ENCODE measurements at regions not wholly inside any gene's neighbourhood (a gene's known extent, or its start where the extent isn't known, plus 50 kb on each side); places are given as distances from the start of the nearest gene placed in this dataset.

DNA sequence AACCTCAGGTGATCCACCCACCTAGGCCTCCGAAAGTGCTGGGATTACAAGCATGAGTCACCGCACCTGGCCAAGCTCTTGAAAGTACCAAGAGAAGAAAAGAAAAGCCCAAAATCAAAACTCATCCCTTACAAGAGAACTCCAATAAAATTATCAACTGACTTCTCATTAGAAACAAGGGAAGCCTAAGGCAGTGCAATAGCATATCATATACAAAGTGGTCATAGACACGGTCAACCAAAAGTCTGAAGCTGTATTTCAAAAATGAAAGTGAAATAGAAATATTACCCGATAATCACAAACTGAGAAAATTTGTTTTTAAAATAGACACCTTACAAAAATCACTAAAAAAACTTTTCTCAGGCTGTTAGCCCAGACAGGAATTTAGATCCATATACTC is 1321.1 kb upstream of the GJE1 start:
- H3K4me3 ChIP-seq (ENCODE audit: low read length) = peak overlapping the region; percentile 47

DNA sequence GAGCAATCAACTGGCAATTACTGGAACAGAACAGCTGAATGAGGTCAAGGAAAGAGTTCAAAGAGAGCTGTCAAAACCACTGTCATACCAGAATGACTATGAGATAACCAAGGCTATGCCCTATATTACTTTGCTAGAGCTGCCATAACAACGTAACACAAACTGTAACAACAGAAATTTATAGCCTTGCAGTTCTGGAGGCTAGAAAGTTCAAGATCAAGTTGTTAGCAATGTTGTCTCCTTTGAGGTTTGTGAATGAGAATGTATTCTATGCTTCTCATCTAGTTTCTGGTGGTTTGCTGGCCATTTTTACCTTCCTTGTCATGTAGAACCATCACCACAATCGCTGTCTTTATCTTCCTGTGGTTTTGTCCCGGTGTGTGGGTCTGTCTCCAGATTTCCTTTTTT is 1323.0 kb upstream of the GJE1 start:
- H3F3A ChIP-seq (ENCODE audit: insufficient read depth, low read length) = 0 out of 2 replicates have a peak, but pooled peaks cover 12% of the 10 kb centered on the region
- no peaks in the 10 kb centered on the region for H3K9me3 ChIP-seq (replicated peaks; ENCODE audit: insufficient read depth, low read length)
- H3K9me2 ChIP-seq (replicated peaks; ENCODE audit: insufficient read depth, low read length) = no peaks in the 10 kb centered on the region
- H3K36me3 ChIP-seq (replicated peaks; ENCODE audit: insufficient read depth, low read length) = no peaks in the 10 kb centered on the region
- no peaks in the 10 kb centered on the region for H3K27me3 ChIP-seq (replicated peaks; ENCODE audit: insufficient read depth, low read length)
- no peaks in the 10 kb centered on the region for H3K79me2 ChIP-seq (ENCODE audit: low read length)
- peaks cover 15% of the 10 kb centered on the region for H3K4me1 ChIP-seq (ENCODE audit: low read length)
- peak overlapping the region; percentile 14; the same call in 1 of the 2 replicates for H3K27ac ChIP-seq (ENCODE audit: low read length)
- no peak overlapping the region for H3K4me3 ChIP-seq (ENCODE audit: low read length)
- TF ChIP-seq EZH2phosphoT487 (IDR thresholded peaks at IDR 0.05; ENCODE audit: low read length) = no peak
- no peak overlapping the region for H3K9ac ChIP-seq (ENCODE audit: low read length)
- H4K20me1 ChIP-seq (ENCODE audit: insufficient read depth, low read length) = no peaks in the 10 kb centered on the region
- peak; percentile 41 for DNase-seq
- H2AFZ ChIP-seq (ENCODE audit: low read length) = no peak overlapping the region
- H3K4me2 ChIP-seq (ENCODE audit: low read depth, low read length) = no peak overlapping the region

More for the DNA sequence above, 1321.1 kb upstream of the GJE1 start:
- TF ChIP-seq EZH2phosphoT487 (IDR thresholded peaks at IDR 0.05; ENCODE audit: low read length) = no peak
- TF ChIP-seq, protein P1, sequence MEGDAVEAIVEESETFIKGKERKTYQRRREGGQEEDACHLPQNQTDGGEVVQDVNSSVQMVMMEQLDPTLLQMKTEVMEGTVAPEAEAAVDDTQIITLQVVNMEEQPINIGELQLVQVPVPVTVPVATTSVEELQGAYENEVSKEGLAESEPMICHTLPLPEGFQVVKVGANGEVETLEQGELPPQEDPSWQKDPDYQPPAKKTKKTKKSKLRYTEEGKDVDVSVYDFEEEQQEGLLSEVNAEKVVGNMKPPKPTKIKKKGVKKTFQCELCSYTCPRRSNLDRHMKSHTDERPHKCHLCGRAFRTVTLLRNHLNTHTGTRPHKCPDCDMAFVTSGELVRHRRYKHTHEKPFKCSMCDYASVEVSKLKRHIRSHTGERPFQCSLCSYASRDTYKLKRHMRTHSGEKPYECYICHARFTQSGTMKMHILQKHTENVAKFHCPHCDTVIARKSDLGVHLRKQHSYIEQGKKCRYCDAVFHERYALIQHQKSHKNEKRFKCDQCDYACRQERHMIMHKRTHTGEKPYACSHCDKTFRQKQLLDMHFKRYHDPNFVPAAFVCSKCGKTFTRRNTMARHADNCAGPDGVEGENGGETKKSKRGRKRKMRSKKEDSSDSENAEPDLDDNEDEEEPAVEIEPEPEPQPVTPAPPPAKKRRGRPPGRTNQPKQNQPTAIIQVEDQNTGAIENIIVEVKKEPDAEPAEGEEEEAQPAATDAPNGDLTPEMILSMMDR (IDR thresholded peaks at IDR 0.05; ENCODE audit: low read length) = no peak
- no peak for TF ChIP-seq EZH2 (optimal IDR thresholded peaks at IDR 0.05; ENCODE audit: low read depth, low read length)
- Histone ChIP-seq H3K36me3 (replicated peaks; ENCODE audit: insufficient read depth, low read length) (no peaks in the 10 kb centered on the region), H3K79me2 (ENCODE audit: low read length) (no peaks in the 10 kb centered on the region), H4K20me1 (ENCODE audit: insufficient read depth, low read length) (no peaks in the 10 kb centered on the region), H3F3A (ENCODE audit: insufficient read depth, low read length) (0 out of 2 replicates have a peak, but pooled peaks cover 12% of the 10 kb centered on the region), H3K27ac (ENCODE audit: low read length) (peak overlapping the region; percentile 61; the same call in 1 of the 2 replicates), H3K27me3 (replicated peaks; ENCODE audit: insufficient read depth, low read length) (no peaks in the 10 kb centered on the region), H3K4me1 (ENCODE audit: low read length) (peaks cover 15% of the 10 kb centered on the region), H3K9ac (ENCODE audit: low read length) (peak overlapping the region; percentile 36; the same call in 1 of the 2 replicates), H3K9me2 (replicated peaks; ENCODE audit: insufficient read depth, low read length) (no peaks in the 10 kb centered on the region), H3K9me3 (replicated peaks; ENCODE audit: insufficient read depth, low read length) (no peaks in the 10 kb centered on the region), H2AFZ (ENCODE audit: low read length) (peak overlapping the region; percentile 61), H3K4me2 (ENCODE audit: low read depth, low read length) (peak overlapping the region; percentile 69)
- peak; percentile 53 for DNase-seq

DNA sequence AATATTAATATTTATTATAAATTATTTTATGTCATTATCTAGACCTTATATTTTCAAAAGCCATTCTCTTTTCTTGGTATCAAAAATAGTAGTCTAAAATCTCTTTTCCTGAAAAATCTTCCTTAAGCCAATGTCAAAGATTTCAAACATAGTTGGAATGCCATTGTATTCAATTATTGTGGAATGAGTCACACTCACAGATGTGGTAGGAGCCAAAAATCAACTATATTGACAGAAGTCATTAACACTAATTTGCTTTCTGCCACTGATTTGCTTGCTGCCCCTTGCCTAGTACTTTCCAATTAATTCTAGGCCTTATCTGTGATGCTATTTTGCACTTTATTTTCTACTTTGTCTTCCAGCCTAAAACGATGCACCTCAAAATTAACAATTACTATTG is 1326.3 kb upstream of the GJE1 start:
- no peak overlapping the region for H3K4me3 ChIP-seq (ENCODE audit: low read length)
- TF ChIP-seq EZH2phosphoT487 (IDR thresholded peaks at IDR 0.05; ENCODE audit: low read length) (no peak), EZH2 (optimal IDR thresholded peaks at IDR 0.05; ENCODE audit: low read depth, low read length) (no peak)
- TF ChIP-seq, protein P1 (IDR thresholded peaks at IDR 0.05; ENCODE audit: low read length) = no peak
- H3K9me2 ChIP-seq (replicated peaks; ENCODE audit: insufficient read depth, low read length) = no peaks in the 10 kb centered on the region
- H3K4me1 ChIP-seq (ENCODE audit: low read length) = peaks cover 15% of the 10 kb centered on the region
- H4K20me1 ChIP-seq (ENCODE audit: insufficient read depth, low read length) = no peaks in the 10 kb centered on the region
- no peaks in the 10 kb centered on the region for H3K27me3 ChIP-seq (replicated peaks; ENCODE audit: insufficient read depth, low read length)
- H3K27ac ChIP-seq (ENCODE audit: low read length) = no peak overlapping the region
- H3K9me3 ChIP-seq (replicated peaks; ENCODE audit: insufficient read depth, low read length) = no peaks in the 10 kb centered on the region
- 0 out of 2 replicates have a peak, but pooled peaks cover 5% of the 10 kb centered on the region for H3F3A ChIP-seq (ENCODE audit: insufficient read depth, low read length)
- H3K79me2 ChIP-seq (ENCODE audit: low read length) = no peaks in the 10 kb centered on the region
- no peaks in the 10 kb centered on the region for H3K36me3 ChIP-seq (replicated peaks; ENCODE audit: insufficient read depth, low read length)
- no peak overlapping the region for H2AFZ ChIP-seq (ENCODE audit: low read length)
- no peak for DNase-seq
- no peak overlapping the region for H3K4me2 ChIP-seq (ENCODE audit: low read depth, low read length)
- no peak overlapping the region for H3K9ac ChIP-seq (ENCODE audit: low read length)

DNA sequence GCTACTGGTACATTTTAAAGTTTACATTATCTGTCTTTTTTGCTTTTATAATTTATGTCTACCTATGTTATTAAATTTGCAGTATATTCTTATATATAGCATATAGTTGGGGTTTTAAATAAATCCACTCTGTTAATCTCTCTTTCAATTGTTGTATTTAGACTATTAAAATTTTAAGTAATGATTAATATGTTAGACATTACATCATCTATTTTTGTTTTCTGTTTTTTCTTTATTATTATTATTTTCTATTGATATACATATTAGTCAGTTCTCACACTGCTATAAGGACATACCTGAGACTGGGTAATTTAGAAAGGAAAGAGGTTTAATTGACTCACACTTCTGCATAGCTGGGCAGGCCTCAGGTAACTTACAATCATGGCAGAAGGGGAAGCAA is 1338.2 kb upstream of the GJE1 start:
- no peak for DNase-seq
- Histone ChIP-seq H2AFZ (ENCODE audit: low read length) (no peak overlapping the region), H3K4me2 (ENCODE audit: low read depth, low read length) (no peak overlapping the region), H3F3A (ENCODE audit: insufficient read depth, low read length) (no peaks in the 10 kb centered on the region), H3K4me1 (ENCODE audit: low read length) (no peaks in the 10 kb centered on the region), H3K9me2 (replicated peaks; ENCODE audit: insufficient read depth, low read length) (no peaks in the 10 kb centered on the region), H3K36me3 (replicated peaks; ENCODE audit: insufficient read depth, low read length) (no peaks in the 10 kb centered on the region), H3K27ac (ENCODE audit: low read length) (no peak overlapping the region), H3K27me3 (replicated peaks; ENCODE audit: insufficient read depth, low read length) (no peaks in the 10 kb centered on the region), H3K9me3 (replicated peaks; ENCODE audit: insufficient read depth, low read length) (no peaks in the 10 kb centered on the region), H3K9ac (ENCODE audit: low read length) (no peak overlapping the region), H4K20me1 (ENCODE audit: insufficient read depth, low read length) (no peaks in the 10 kb centered on the region), H3K79me2 (ENCODE audit: low read length) (no peaks in the 10 kb centered on the region), H3K4me3 (ENCODE audit: low read length) (no peak overlapping the region)
- TF ChIP-seq EZH2 (optimal IDR thresholded peaks at IDR 0.05; ENCODE audit: low read depth, low read length) (no peak), EZH2phosphoT487 (IDR thresholded peaks at IDR 0.05; ENCODE audit: low read length) (no peak)
- TF ChIP-seq, protein P1 (IDR thresholded peaks at IDR 0.05; ENCODE audit: low read length) = no peak
